HG02571 (cell line): ENCODE measurements at regions not wholly inside any gene's neighbourhood (a gene's known extent, or its start where the extent isn't known, plus 50 kb on each side); places are given as distances from the start of the nearest gene placed in this dataset.

Experiments used
- ATAC-seq: cut with Tn5 transposase; IDR thresholded peaks from one replicate; pipeline ENCODE4 v1.9.1; 2021; ENCODE audit warnings: mild to moderate bottlenecking, moderate library complexity; ENCODE audit not compliant: unreplicated experiment

DNA sequence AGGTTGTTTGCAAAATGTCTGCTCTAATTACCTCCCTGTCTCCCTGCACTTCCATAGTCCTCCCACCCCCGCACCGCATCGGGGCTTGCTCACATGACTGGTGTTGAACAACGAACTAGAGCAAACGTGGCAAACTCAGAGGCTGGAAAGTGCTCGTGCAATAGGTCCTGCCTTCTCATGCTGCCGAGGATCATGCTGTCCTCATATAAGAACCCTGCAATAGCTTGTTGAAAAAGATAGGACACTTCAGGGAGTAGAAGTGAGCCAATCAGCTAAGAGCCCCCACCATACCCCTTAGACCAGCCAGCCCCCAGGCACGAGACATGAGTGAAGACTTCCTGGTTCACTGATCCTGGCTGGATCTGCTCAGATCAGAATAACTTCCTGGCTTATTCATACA is 219.2 kb downstream of the C6orf118 start:
- no peak for ATAC-seq

DNA sequence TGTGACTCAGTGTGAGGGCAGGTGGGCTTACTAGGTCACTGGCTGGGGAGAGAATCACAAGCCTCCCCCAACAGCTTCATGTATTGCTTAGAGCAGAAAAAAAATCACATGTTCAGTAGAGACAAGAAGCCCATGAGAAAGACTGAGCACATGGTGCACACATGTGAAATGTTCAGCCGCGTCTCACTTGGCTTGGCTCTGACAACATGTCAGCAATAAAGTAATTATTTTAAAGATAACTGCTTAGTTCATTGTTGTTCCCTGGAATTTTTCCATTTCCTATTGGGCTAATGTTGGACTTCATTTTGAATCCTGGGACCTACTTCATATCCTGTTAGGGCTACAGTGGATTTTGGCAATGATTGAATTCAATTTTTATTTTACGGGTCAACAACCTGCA is 222.6 kb downstream of the C6orf118 start:
- ATAC-seq, result no peak

DNA sequence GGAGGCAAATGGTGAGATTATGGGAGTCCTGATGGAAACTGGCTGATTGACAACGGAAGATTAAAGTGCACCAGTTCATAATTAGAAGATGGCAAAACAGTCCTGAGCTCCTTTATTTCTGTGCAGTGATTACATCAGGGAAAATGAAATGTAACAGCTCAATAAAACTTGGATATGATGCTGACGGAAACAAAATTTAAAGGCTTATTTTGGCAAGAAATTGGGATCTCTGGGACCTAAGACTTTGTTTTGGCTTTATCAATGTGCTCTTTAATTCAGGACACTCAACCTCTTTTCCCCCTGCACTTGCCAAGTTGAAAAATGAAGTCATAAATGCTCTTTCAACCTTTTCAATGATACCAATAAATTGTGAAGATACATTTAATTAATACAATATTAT is 226.8 kb downstream of the C6orf118 start:
- no peak for ATAC-seq

DNA sequence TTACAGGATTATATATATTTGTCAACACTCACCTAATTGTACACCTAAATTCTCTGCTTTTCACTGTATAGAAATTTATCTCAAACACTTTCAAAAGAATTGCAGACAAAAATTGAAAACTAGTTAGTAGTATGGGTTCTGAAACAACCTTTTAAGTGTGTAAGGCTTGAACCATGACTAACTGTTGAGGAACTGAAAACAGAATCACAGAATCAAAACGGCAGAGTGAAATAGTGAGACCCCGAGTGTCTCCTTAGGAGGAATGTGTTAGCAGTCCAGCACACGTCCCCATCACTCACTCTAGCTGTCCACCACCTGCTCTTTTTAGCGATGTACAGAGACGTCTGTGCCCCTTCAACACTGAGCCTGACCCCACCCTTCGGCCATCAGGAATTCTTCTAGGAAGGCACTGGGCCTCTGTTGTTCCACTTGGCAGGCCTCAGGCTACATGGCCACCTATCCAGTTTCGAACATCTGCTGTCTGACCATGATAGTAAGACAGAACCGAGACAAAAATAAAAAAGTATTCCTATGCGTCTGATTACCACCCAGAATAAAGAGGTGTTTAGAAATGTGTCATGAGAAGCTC is 227.4 kb downstream of the C6orf118 start:
- no peak for ATAC-seq

DNA sequence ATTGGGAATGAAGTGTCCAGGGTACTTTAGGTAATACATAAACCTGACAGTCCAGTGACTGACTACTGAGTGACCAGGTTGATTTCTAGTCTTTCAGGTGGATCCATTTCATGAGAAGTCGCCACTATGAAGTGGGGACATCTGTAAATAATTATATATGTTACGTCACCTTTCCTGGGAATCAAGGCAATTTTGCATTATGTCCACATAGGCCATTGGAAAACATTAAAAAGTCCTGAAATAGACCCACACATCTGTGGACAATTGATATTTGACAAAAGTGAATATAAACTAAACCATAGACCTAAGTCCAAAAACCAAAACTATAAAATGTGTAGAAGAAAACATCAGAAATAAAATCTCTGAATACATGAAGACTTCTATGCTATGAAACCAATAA is 231.5 kb downstream of the C6orf118 start:
- no peak for ATAC-seq

DNA sequence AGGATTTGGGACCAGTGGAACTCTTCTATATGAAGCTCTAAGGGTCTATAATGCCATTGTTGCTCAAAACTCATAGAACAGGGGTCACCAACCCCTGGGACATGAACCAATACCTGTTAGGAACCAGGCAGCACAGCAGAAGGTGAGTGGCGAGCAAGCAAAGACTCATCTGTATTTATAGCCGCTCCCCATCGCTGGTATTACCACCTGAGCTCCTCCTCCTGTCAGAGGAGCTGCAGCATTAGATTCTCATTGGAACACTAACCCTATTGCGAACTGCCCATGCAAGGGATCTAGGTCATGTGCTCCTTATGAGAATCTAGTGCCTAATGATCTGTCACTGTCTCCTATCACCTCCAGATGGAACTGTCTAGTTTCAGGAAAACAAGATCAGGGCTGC is 237.5 kb downstream of the C6orf118 start:
- no peak for ATAC-seq

DNA sequence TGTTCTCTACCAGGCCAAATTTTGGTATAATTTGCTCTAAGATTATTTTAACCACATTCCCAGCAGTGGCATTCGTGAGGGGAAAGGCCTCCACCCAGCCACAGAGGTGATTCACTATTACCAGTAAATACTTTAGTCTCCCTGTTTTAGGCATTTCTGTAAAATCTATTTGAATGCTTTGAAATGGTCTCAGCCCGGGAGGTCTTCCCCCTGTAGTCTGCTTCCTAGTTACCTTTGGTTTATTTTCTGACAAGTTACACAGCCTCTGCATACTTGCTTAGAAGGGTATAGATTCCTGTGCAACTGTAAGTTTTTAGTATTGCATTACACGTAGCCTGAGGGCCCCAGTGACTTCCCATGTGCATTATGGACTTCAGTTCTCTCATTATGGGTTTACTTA is 248.7 kb downstream of the C6orf118 start:
- no peak for ATAC-seq

DNA sequence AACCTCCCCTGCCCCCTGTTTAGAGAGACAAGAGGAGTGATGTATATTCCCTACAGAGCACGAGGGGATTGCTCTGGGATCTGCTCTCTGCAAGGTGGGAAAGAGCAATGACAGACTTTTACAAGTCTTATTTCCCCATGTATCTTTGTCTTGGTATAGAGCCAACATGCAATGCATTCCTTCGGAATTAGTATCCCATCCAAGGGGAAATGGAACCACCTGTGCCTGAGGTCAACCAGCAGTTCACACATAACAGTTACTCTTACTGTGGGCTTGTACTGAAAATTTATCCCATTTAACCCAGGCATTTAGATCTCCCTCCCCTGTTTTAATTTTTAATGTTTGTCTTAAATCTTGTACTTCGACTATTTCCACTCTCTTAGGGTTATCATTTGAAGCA is 250.4 kb downstream of the C6orf118 start:
- no peak for ATAC-seq

DNA sequence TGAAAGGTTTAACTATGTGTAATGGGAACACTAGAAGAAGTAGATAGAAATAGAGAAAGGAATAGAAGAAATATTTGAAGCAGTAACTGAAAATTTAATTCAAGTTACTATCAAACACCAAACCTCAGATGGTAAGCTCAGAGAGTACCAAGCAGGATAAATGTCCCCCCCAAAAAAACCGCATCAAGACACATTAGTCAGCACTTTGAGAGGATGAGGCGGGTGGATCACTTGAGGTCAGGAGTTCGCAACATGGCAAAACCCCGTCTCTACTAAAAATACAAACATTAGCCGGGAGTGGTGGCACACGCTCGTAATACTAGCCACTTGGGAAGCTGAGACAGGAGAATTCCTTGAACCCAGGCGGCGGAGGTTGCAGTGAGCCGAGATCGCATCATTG is 253.1 kb downstream of the C6orf118 start:
- ATAC-seq, result no peak

DNA sequence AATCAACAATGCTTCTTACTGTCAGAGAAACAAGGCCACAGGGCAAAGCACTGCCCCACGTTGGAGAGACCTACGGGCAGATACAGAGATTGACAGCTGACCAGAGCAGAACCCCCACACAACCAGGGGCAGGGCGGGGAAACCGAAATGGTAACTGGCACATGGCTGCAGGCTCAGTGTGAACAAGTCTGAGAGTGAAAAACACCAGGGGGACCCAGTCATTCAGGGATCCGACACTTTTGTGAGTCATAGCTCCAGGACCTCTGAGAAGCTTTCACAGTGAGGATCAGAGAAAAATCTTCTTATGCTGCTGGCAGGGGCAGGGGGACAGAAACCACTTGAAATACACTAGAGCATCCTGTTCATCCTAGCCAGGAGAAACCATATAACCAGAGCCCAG is 254.2 kb downstream of the C6orf118 start:
- no peak for ATAC-seq

DNA sequence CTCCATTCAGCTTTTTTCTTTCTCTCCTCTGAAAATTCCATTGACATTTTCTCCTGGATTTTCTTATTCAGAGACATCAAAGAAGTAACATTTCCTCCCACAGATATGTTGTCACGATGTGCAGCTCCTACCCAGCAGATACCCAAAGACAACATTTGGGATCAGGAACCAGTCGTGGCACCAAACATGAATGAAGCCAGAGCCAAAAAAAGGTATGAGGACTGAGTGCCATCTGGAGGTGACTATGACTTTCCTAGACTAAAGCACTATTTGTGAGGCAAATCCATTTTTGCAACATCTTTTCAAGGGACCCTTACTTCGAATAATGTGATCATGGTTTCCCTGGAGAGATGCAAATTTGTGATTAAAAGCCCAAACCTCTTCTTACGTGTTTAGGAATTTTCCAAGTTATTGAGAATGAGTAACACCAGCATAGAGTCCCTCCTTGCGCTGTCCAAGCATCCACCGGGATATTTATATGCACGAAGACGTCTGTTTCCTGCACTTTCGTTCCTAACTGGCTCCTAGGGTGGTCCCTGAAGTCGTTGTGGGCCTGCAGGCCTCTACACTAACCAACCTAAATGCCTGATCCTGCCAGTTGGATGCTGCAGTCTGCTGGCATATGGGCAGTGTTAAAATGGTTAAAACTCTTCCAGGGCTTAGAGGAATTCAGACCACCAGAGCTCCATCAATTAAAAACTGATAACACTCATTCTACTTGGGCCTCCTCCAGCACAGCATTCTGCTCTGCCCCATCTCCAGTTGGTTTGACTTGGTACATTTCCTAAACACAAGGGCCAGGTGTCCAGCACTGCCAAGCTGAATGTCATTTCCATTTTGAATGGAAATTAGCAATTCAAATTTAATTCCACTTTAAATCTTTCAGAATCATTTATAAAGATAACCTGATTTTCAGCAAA is 256.6 kb downstream of the C6orf118 start:
- no peak for ATAC-seq

DNA sequence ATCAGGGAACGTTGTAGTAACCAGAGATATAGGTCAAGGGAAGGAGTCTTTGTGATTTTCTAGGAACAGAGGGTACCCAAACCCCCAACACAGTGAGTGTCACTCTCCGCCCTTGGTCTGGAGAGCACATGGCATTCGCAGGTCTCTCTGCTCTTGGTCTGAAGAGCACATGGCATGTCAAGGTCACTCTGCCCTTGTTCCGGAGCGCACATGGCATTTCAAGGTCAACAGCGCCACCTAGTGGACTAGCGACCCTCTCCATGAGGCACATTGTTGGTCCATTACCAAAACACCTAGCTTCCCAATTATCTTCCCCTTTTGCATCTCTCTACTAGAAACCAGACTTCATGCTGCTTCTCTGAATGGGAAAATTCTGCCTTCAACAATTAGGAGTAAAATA is 260.0 kb downstream of the C6orf118 start:
- no peak for ATAC-seq

DNA sequence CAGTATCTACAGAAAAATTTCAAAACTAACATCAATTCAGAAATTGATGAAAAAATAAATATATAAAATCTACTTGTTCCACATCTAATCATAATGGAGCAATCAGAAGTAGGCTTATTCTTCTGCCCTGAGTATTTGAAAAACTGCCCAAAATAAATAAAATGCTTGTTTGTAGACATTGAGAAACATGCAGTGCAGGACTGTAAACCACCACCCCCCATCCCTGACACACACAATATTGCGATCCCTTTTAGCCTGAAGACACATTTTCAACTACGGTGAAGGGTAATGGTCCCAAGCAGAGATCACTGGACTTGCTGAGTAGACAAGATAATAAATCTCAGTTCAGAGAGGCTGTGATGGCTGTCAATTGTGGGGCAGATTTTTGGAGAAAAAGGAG is 261.5 kb downstream of the C6orf118 start:
- ATAC-seq, result no peak

DNA sequence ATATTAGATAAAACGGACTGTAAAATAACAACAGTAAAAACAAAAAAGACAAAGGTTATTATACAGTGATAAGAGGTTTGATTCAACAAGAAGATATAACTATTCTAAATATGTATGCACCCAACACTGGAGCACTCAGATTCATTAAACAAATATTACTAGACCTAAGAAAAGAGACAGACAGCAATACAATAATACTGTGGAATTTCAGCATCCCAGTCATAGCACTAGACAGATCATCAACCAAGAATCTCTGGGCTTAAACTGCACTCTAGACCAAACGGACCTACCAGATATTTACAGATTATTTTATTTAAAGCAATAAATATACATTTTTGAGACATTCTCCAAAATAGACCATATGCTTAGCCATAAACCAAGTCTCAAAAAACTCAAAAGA is 263.8 kb downstream of the C6orf118 start:
- no peak for ATAC-seq

DNA sequence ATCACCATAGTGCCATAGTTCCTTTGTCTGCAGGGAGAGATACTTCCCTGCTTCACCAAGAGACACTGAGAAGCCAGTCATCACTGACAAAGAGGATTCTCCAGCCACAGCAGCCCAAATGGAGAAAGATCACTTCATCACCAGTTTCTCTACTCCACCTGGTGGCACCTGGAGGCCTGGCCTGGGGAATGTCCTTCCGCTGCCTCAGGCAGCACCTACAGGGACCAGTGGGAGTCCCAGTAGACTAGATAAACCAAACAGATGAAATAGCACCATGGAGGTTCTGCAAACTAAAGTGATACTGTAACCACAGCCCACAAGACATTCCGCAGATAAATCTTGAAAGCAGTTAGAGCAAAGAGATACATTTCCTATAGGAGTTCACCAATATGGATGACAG is 266.5 kb downstream of the C6orf118 start:
- ATAC-seq, result no peak

DNA sequence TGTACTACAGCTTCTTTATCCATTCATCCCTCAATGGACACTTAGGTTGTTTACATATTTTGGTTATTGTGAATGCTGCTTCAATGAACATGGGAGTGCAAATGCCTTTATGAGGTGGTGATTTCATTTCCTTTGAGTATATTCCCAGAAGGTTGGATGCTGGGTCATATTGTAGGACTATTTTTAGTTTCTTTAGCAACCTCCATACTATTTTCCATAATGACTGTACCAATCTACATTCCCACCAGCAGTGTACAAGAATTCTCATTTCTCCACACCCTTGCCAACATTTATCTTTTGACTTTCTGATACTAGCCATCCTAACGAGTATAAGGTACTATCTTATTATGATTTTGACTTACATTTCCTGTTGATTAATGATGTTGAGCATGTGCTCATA is 269.0 kb downstream of the C6orf118 start:
- no peak for ATAC-seq

DNA sequence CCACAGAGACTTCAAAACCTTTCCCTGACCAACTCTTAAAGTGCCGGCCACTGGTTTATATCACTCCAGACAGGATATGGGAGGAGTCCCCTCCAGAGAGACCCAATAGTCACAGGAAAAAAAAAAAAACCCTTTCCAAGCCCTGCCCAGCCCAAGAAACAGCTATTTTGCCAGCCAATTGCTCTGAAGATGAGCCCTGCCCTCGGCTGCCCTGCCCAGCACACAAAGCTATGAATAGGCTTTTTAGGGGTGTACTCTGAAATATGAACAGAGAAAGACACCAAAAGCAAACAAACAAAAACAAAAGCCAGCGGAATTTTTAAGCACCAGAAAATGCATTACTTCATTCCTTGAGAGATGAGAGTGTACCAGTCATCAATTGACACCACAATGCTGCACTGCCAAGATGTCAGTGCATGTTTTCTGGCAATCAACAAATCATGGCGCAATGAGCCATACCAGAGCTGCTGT is 275.1 kb downstream of the C6orf118 start:
- ATAC-seq, result no peak

DNA sequence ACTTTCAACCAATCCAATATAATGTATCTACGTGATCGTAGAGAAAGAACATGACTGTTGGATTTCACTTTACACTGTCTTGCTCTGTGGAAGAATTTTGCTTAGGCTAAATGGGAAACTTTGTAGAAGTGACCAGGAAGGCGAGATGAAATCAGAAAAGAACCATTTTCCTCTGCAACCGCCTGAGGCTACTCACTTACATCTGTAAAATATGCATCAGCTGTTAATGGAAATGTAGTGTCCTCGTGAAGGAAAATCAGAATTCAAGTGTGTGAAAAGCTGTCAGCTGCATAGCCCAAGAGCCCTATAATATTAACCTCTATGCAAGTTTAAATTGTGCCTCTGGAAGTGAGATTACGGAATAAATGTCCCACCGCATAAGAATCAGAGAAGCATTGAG is 277.9 kb downstream of the C6orf118 start:
- no peak for ATAC-seq

DNA sequence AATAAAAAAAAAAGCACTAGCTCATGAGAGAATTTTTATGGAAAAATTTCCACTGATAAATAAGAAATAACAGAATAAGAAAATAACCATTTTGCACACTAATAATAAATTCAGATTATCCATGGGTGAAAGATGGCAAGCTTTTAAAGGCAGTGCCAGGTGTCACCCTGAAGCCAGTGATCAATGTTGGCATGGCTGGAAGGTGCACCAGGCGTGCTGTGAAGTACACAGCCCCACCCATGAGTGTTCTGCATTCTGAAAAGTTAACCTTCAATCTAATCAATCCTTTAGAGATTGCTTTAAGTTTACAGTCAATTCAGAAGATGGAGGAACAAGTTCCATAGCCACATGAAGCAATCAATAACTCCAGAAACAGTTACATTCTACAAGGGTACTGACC is 284.4 kb downstream of the C6orf118 start:
- ATAC-seq, result no peak

DNA sequence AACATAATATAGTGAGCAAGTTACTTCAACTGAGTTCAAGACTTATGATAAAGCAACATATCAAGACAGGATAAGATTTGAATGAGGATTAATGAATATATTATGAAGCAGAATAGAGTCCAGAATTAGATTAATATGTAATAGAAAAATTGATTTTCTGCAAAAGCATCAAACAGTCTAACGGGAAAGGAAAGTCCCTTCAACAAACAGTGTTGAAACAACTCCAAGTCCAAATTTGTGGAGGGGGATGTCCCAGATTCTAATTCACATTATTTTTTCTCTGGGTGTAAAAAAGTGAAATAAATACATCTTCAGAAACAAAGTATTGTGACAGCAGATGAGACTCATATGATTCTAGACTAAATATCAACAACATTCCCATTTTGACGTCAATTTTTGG is 289.7 kb downstream of the C6orf118 start:
- ATAC-seq, result no peak

DNA sequence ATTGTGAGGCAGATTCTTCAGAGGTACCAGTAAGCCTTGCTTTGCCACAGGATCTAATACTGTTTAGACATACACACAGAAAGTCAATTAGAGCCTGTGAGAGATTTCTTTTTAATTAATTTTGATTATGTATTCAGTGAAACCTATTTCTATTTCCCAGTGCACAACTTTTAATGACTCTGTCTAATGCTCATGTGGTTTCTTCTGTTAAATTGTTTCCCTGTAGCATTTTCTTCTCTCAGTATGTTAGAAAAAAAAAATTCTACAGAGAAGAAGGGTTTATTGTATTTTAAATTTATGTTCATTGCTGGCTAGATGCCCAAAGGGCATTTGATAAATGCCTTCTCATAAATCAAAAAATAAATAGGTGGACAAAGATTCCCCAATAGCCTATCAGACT is 293.7 kb downstream of the C6orf118 start:
- ATAC-seq, result no peak

DNA sequence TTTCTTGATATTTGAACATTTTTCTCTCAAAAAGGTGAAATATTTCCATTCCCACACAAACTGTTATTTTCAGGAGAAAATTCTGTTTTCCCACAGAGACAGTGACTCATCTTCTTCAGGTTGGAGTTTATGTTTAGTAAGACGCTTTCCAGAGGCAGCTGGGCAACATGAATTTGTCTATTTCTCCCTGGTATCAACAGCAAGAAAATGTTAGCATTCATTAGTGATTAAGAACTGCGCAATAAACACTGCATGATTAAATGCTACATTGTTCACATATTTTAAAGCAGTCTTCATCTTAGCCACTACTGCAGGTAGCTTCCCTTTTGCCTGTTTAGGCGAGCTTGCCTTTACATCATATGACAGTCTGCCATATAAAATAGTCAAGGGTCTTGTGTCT is 295.7 kb downstream of the C6orf118 start:
- no peak for ATAC-seq

DNA sequence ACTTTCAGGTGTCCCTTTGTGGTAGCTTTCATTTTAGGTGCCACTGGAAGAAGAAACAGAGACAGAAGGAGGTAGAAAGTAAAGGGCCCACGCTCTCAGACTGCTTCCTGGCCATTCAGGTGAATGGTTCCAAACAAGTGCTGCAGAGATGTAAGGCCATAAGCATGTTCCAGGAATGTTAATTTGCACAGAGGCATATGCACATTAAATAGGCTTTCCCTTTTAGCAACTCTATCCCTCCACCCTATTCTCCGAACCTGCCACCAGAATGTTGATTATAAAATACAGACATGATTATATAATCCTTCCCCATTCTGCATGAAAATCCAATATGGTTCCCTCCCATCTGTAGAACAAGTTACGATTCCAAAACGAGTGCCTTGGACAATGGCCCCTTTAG is 297.2 kb downstream of the C6orf118 start:
- ATAC-seq, result no peak
